Fibroblast of mammary gland (primary cell): ENCODE measurements at regions not wholly inside any gene's neighbourhood (a gene's known extent, or its start where the extent isn't known, plus 50 kb on each side); places are given as distances from the start of the nearest gene placed in this dataset.

ENCODE experiments used
- DNase-seq: peaks from one replicate; pipeline ENCODE4 v3.0.0-alpha.2; 2010; ENCODE audit warnings: low read depth
- H3K4me3 ChIP-seq: 2 replicates; pipeline ENCODE4 v1.5.1; 2011; ENCODE audit warnings: low read depth, mild to moderate bottlenecking, low read length, moderate library complexity; ENCODE audit not compliant: control insufficient read depth
- CTCF ChIP-seq: conservative IDR thresholded peaks from 2 replicates; pipeline ENCODE4 v1.5.1; 2011; ENCODE audit warnings: low read depth, low read length, inconsistent platforms; ENCODE audit not compliant: control insufficient read depth, insufficient read depth

- DNase-seq: no peak
- TF ChIP-seq CTCF: no peak
- no peak overlapping the region for H3K4me3 ChIP-seq
Measured at GRCh38 chr11:134905928-134906327, 493.9 kb upstream of the B3GAT1 start.

- TF ChIP-seq CTCF: no peak
Measured at GRCh38 chr11:134905517-134905916, 493.5 kb upstream of the B3GAT1 start.

DNA sequence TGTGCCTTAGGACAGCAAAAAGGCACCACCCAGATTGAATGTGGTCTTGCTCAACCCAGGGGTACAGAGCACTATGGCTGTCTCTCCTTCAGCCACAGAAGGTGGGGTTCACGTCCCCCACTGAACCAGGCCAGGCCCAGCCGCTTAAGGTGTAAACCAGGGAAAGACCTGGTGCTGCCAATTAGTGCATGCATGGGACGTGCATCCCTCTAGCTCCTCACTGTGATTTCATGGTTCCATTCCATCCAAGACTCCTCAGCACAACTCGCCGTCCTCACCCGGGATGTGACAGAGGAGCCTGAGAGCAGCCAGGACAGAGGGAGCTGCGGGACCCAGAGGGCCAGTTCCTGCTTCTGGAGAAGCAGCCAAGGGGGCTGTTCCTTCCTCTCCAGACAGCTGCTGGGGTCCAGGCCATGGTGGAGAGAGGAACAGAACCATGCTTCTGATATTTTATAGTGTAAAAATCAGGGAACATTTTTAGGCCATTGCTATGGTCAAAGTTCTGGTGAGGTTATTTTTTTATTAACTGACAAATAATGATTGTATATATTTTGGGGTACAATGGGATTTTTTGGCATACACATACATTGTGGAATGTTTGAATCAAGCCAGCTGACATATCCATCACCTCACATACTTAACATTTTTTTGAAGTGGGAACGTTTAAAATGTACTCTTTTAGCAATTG is 492.2 kb upstream of the B3GAT1 start:
- no peak overlapping the region for H3K4me3 ChIP-seq
- TF ChIP-seq CTCF: no peak
- no peak for DNase-seq

More at GRCh38 chr11:134905517-134905916, 493.5 kb upstream of the B3GAT1 start:
- DNase-seq: no peak
- H3K4me3 ChIP-seq: no peak overlapping the region

DNA sequence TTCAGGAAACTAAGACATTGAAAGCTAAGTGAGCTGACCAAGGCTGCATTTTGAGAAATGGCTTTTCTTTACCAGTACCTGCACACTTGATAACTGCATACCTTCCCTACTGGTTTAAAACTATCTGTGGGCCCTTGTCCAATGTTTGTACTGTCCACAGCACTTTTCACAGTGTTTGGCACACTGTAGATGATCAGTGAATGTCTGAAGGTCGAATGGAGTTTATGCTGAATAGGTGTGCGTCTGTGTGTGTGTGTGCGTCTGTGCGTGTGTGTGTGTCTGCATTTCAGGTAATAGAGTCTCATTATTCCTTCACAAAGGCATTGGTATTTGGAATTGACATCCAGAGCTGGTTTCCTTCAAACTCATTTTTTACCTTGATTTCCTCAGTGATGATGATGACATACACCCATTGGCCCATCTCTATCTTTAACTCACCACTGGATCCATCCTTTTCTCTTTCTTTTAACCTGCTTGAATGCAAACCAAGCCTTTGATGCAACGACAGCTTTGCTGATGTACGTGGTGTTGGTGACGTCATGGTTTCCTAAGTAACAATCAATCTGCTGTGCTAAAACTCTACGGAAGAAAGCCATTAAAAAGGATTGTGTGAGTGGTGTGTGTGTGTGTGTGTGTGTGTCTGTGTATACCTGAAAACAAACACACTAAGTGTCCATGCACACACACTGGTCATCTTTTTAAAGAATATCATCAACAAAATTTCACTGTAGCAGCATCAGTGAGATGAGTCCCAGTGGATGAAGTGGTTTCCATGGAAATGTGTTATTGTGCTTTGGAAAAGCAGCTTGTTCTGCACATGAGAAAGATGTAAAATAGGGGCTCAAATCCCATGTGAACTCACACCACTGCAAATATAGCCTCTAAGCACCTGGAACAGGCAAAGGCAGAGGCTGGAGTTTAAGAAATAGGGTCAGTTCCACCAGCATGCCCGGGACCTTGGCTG is 490.2 kb upstream of the B3GAT1 start:
- no peak for TF ChIP-seq CTCF
- no peak for DNase-seq
- no peak overlapping the region for H3K4me3 ChIP-seq

DNA sequence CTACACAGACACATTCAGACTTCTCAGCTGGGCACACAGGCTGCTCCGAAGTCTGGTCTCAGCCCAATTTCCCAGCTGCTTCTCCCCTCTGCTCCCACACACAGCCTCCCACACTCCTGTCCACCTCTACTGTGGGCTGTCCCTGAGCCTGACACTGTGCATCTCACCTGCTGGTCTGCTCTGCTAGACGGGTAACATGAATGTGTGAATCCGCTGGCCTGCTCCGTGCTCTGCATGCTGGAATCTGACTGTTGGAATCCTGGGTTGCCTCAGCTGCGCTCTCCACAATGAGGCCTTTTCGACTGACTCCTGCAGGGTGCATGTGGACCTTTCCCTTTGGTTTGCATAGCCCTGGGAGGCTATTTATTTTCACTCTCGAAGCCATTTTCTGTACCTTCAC is 489.5 kb upstream of the B3GAT1 start:
- no peak for DNase-seq
- H3K4me3 ChIP-seq: no peak overlapping the region
- no peak for TF ChIP-seq CTCF

GRCh38 chr11:134893810-134894685 is 482.0 kb upstream of the B3GAT1 start:
- DNase-seq: no peak
- no peak for TF ChIP-seq CTCF

More at GRCh38 chr11:134893810-134894685, 482.0 kb upstream of the B3GAT1 start:
- no peak overlapping the region for H3K4me3 ChIP-seq
